Retina (tissue), 1 donor: ENCODE measurements at regions not wholly inside any gene's neighbourhood (a gene's known extent, or its start where the extent isn't known, plus 50 kb on each side); places are given as distances from the start of the nearest gene placed in this dataset.
"Not testable (repeated sequence)": the region's sequence is repeated elsewhere in the genome, so short reads cannot be mapped to it uniquely, and the experiment has no call there.

ENCODE experiments used
- DNase-seq: peaks from one replicate; pipeline ENCODE4 v3.0.0-alpha.2; 2016

DNA sequence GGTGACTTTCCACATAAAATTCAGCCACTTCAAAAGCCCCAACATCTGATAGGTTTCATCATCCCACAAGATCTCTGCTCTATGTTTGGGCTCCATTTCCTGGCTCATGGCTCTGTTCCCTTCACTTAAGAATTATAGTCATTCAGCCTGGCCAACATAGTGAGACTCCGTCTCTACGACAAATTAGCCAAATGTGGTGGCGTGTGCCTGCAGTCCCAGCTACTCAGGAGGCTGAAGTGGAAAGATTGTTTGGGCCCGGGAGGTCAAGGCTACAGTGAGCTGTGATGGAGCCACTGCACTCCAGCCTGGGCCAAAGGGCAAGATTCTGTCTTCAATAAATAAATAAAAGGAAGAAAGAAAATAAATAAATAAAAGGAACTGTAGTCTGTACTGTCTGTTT is 57.9 kb upstream of the CTSV start:
- DNase-seq: no peak

GRCh38 chr9:97089361-97089760 is 50.4 kb upstream of the CTSV start:
- DNase-seq: not testable (repeated sequence)
